Bronchial epithelial cell (primary cell): ENCODE measurements at regions not wholly inside any gene's neighbourhood (a gene's known extent, or its start where the extent isn't known, plus 50 kb on each side); places are given as distances from the start of the nearest gene placed in this dataset.

Experiments used
- DNase-seq: peaks from one replicate; pipeline ENCODE4 v3.0.0-alpha.2; 2010; ENCODE audit warnings: low read depth
- FAIRE-seq: peaks from 2 replicates; lab custom pipeline; 2011; peaks lifted over from hg19 to GRCh38; lab: Jason Lieb, UNC
- H3K27me3 ChIP-seq: 2 replicates; pipeline ENCODE4 v1.5.1; 2011; ENCODE audit warnings: low read length; ENCODE audit not compliant: control insufficient read depth, insufficient read depth
- H3K36me3 ChIP-seq: 2 replicates; pipeline ENCODE4 v1.5.1; 2011; ENCODE audit warnings: low read length; ENCODE audit not compliant: control insufficient read depth, insufficient read depth
- H3K4me3 ChIP-seq: 2 replicates; pipeline ENCODE4 v1.5.1; 2011; ENCODE audit warnings: mild to moderate bottlenecking, low read depth, low read length, control low read depth
- TF ChIP-seq, protein P1 (sequence below): IDR thresholded peaks from 2 replicates; pipeline ENCODE4 v1.5.1; 2011; ENCODE audit warnings: mild to moderate bottlenecking, moderate library complexity, low read length, control low read depth, inconsistent platforms; ENCODE audit not compliant: insufficient read depth, severe bottlenecking

DNA sequence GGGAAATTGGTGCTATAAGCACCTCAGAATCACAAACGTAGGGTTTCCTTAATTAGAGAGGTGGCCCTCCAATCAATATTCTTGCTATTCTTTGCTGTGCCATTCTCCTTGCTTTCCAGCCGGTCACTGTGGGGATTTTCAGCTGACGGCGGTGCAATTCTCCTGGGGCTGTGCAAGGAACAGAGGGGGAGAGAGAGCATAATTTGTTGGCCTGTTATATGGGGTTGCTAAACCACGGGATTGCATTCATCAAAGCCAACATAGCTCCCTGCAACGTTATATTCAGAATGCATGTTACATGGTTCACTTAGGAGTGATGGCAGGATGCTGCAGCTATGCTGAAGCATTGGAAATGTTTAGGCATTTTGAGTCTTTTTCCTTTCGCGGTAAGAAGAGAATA, 441.3 kb upstream of the CLINT1 start:
- FAIRE-seq (no peak), DNase-seq (no peak)
- H3K27me3 ChIP-seq: no peaks in the 10 kb centered on the region
- H3K4me3 ChIP-seq: no peak overlapping the region
- H3K36me3 ChIP-seq: no peaks in the 10 kb centered on the region
- TF ChIP-seq, protein P1, sequence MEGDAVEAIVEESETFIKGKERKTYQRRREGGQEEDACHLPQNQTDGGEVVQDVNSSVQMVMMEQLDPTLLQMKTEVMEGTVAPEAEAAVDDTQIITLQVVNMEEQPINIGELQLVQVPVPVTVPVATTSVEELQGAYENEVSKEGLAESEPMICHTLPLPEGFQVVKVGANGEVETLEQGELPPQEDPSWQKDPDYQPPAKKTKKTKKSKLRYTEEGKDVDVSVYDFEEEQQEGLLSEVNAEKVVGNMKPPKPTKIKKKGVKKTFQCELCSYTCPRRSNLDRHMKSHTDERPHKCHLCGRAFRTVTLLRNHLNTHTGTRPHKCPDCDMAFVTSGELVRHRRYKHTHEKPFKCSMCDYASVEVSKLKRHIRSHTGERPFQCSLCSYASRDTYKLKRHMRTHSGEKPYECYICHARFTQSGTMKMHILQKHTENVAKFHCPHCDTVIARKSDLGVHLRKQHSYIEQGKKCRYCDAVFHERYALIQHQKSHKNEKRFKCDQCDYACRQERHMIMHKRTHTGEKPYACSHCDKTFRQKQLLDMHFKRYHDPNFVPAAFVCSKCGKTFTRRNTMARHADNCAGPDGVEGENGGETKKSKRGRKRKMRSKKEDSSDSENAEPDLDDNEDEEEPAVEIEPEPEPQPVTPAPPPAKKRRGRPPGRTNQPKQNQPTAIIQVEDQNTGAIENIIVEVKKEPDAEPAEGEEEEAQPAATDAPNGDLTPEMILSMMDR: no peak

DNA sequence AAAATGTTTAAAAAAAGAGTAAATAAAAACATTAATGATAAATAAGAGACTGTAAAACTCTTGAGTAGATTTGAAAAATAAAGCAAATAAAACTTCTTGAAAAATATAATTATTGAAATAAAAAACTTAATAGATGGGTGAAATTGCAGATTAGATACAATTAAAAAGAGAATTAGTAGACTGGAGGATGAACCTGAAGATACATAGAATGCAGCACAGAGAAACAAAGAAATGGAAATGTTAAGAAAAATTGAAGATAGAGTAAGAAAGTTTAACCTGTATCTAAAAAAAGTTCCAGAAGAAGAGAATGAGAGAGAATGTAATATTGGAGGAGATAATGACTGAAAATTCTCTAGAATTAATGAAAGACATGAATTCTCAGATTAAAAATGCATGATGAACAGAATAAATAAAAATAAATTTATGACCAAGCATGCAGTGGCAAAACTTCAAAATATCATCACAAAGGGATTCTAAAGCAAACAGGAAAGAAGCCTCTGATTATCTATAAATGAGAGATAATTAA, 438.1 kb upstream of the CLINT1 start:
- H3K4me3 ChIP-seq: no peak overlapping the region
- TF ChIP-seq, protein P1: no peak
- no peak for FAIRE-seq

DNA sequence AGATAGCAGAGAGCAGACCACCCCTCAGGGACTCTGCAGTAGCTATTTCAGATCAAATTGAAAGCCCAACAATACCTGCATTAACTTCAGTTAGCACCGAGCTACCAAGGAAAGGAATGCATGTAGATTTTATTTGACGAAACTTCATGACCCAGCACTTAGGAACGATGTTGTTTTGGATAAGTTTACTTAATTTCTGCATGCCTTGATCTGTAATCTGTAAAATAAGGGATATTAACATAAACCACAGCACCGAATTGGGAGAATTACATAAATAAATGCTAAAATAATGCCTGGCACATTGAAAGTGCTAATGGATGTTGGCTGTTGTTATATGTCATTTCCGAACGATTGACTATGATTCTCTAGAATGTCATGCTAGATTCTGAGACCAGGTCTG, 435.8 kb upstream of the CLINT1 start:
- TF ChIP-seq, protein P1: no peak
- no peak for FAIRE-seq
- DNase-seq: no peak
- no peaks in the 10 kb centered on the region for H3K36me3 ChIP-seq
- no peak overlapping the region for H3K4me3 ChIP-seq
- H3K27me3 ChIP-seq: no peaks in the 10 kb centered on the region

More for the DNA sequence above, 438.1 kb upstream of the CLINT1 start:
- no peaks in the 10 kb centered on the region for H3K27me3 ChIP-seq
- H3K36me3 ChIP-seq: no peaks in the 10 kb centered on the region
- DNase-seq: no peak

DNA sequence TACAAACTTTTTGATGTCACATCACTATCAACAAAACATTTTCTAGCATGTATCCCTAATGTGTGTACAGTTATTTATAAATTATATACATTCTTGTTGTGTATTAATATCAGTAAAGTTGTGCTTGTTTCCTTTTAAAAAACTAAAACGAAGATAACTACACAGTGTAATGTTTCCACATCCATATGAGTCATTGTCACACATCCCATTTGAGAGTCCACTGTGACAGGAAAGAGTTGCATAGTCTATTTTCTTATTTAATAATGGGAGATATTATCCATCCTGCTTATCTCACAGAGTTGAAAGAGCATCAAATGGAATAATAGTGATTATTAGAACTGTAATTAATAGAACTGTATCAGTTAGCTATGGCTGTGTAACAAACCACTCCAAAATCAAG, 434.0 kb upstream of the CLINT1 start:
- Histone ChIP-seq H3K4me3 (no peak overlapping the region), H3K36me3 (no peaks in the 10 kb centered on the region), H3K27me3 (no peaks in the 10 kb centered on the region)
- DNase-seq: no peak
- TF ChIP-seq, protein P1: no peak
- FAIRE-seq: no peak

DNA sequence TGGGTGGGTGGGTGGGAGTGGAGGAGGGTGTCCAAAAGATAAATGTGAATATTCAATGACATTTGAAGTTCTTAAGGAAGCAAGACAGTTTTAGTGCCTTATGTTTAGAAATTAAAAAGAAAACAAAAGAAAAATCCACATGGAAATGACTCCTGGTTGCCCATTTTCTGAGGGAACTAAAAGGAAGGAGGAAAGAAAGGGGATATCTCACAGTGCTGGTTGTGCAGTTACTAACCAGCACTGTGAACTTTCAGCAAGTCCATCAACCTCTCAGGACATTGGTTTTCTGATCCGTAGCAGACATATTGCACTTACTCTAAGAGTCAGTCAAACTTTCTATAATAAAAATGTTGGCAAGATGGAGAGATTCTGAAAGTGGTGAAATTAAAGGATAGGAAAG, 431.0 kb upstream of the CLINT1 start:
- Histone ChIP-seq H3K4me3 (no peak overlapping the region), H3K36me3 (no peaks in the 10 kb centered on the region), H3K27me3 (no peaks in the 10 kb centered on the region)
- FAIRE-seq: no peak
- TF ChIP-seq, protein P1: no peak
- no peak for DNase-seq

DNA sequence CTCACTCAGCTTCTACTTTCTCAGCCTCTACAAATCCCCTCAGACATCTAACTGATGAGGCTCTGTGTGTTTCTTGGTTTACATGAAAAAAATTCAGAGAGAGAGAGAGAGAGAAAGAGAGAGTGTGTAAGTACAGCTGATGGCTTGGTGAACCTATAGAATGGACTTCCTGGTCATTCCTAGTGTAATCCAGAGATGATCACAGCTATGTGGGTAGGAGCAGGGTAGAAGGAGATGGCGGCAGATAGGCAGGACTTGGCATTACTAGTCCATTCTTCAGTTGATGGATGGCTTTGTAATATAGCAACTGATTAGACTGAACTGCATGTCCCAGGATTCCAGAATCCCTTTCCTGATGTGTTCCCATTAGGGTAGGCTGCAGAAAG, 429.3 kb upstream of the CLINT1 start:
- no peaks in the 10 kb centered on the region for H3K36me3 ChIP-seq
- H3K4me3 ChIP-seq: no peak overlapping the region
- FAIRE-seq: no peak
- TF ChIP-seq, protein P1: no peak
- DNase-seq: no peak
- no peaks in the 10 kb centered on the region for H3K27me3 ChIP-seq
